ENCODE measurements at regions not wholly inside any gene's neighbourhood (a gene's known extent, or its start where the extent isn't known, plus 50 kb on each side); places are given as distances from the start of the nearest gene placed in this dataset.
"Not testable (repeated sequence)": the region's sequence is repeated elsewhere in the genome, so short reads cannot be mapped to it uniquely, and the experiment has no call there.

- H3K4me3 Mint-ChIP-seq; H3K9me3 Mint-ChIP-seq; H3K36me3 Mint-ChIP-seq; H3K27ac Mint-ChIP-seq; DNase-seq (ENCODE audit: extremely low spot score, unreplicated experiment); H3K27me3 Mint-ChIP-seq; H3K4me1 Mint-ChIP-seq (ENCODE audit: unreplicated experiment): not testable (repeated sequence)
Observed at GRCh38 chr1:146484195-146484594, 255.4 kb upstream of the NOTCH2NLA start.

- H3K9me3 Mint-ChIP-seq; H3K36me3 Mint-ChIP-seq; DNase-seq (ENCODE audit: extremely low spot score, unreplicated experiment); H3K4me3 Mint-ChIP-seq; H3K4me1 Mint-ChIP-seq (ENCODE audit: unreplicated experiment); H3K27ac Mint-ChIP-seq; H3K27me3 Mint-ChIP-seq: not testable (repeated sequence)
Observed at GRCh38 chr1:146479188-146479587, 250.4 kb upstream of the NOTCH2NLA start.

- not testable (repeated sequence) for H3K4me1 Mint-ChIP-seq (ENCODE audit: unreplicated experiment); H3K36me3 Mint-ChIP-seq; H3K9me3 Mint-ChIP-seq; H3K27me3 Mint-ChIP-seq; H3K4me3 Mint-ChIP-seq; H3K27ac Mint-ChIP-seq; DNase-seq (ENCODE audit: extremely low spot score, unreplicated experiment)
- peak; percentile 82 for TF ChIP-seq CTCF (conservative IDR thresholded peaks at IDR 0.05)
Observed at GRCh38 chr1:146478125-146478720, 249.4 kb upstream of the NOTCH2NLA start.

- not testable (repeated sequence) for H3K9me3 Mint-ChIP-seq; H3K27me3 Mint-ChIP-seq; DNase-seq (ENCODE audit: extremely low spot score, unreplicated experiment); H3K4me1 Mint-ChIP-seq (ENCODE audit: unreplicated experiment); H3K36me3 Mint-ChIP-seq; H3K27ac Mint-ChIP-seq
- H3K4me3 Mint-ChIP-seq = peak overlapping the region; percentile 27
Observed at GRCh38 chr1:146475086-146475485, 246.3 kb upstream of the NOTCH2NLA start.

GRCh38 chr1:146474216-146474615, 245.4 kb upstream of the NOTCH2NLA start:
- H3K4me1 Mint-ChIP-seq (ENCODE audit: unreplicated experiment); H3K27ac Mint-ChIP-seq; H3K36me3 Mint-ChIP-seq; H3K27me3 Mint-ChIP-seq; H3K4me3 Mint-ChIP-seq; DNase-seq (ENCODE audit: extremely low spot score, unreplicated experiment); H3K9me3 Mint-ChIP-seq: not testable (repeated sequence)

- not testable (repeated sequence) for H3K9me3 Mint-ChIP-seq; H3K36me3 Mint-ChIP-seq; H3K4me1 Mint-ChIP-seq (ENCODE audit: unreplicated experiment); H3K27me3 Mint-ChIP-seq; H3K27ac Mint-ChIP-seq
- peak overlapping the region; percentile 91 for H3K4me3 Mint-ChIP-seq
- peak; percentile 85 for DNase-seq (ENCODE audit: extremely low spot score, unreplicated experiment)
Observed at GRCh38 chr1:146472192-146472861, 243.5 kb upstream of the NOTCH2NLA start.

- H3K36me3 Mint-ChIP-seq; H3K9me3 Mint-ChIP-seq; DNase-seq (ENCODE audit: extremely low spot score, unreplicated experiment); H3K27ac Mint-ChIP-seq; H3K27me3 Mint-ChIP-seq; H3K4me3 Mint-ChIP-seq; H3K4me1 Mint-ChIP-seq (ENCODE audit: unreplicated experiment): not testable (repeated sequence)
Observed at GRCh38 chr1:146459939-146460338, 231.1 kb upstream of the NOTCH2NLA start.

- H3K4me1 Mint-ChIP-seq (ENCODE audit: unreplicated experiment); H3K36me3 Mint-ChIP-seq; H3K27ac Mint-ChIP-seq; H3K4me3 Mint-ChIP-seq; H3K27me3 Mint-ChIP-seq; DNase-seq (ENCODE audit: extremely low spot score, unreplicated experiment); H3K9me3 Mint-ChIP-seq: not testable (repeated sequence)
Observed at GRCh38 chr1:146459308-146459707, 230.5 kb upstream of the NOTCH2NLA start.

- H3K9me3 Mint-ChIP-seq; H3K27me3 Mint-ChIP-seq; H3K36me3 Mint-ChIP-seq; DNase-seq (ENCODE audit: extremely low spot score, unreplicated experiment); H3K4me3 Mint-ChIP-seq; H3K27ac Mint-ChIP-seq; H3K4me1 Mint-ChIP-seq (ENCODE audit: unreplicated experiment): not testable (repeated sequence)
Observed at GRCh38 chr1:146448877-146449246, 220.0 kb upstream of the NOTCH2NLA start.
